ENCODE measurements at regions not wholly inside any gene's neighbourhood (a gene's known extent, or its start where the extent isn't known, plus 50 kb on each side); places are given as distances from the start of the nearest gene placed in this dataset.

DNA sequence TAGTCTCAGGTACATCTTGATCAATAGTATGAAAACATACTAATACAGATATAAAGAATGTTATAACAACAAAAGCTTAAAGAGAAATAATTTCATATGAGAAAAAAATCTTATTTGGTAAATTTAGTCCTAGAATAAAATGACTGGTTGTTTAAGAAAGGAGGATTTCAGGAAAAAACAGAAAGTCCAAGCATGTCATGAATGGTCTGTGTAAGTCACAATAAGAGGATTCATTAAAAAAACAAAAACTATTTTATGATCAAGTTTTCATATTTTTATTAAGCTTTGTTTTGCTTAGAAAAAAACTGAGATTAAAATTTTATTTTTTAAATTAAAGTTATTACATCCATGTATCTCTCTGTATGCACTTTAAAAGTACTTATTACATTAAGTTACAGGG is 353.9 kb upstream of the SPHKAP start:
- Histone ChIP-seq H3K4me3 (no peak overlapping the region), H3K4me1 (no peaks in the 10 kb centered on the region), H3K27ac (no peak overlapping the region), H3K9me3 (no peaks in the 10 kb centered on the region), H3K27me3 (no peaks in the 10 kb centered on the region), H3K36me3 (no peaks in the 10 kb centered on the region)
- intact Hi-C loops (cut with DNase I) = no loop called here
- no peak for DNase-seq
- TF ChIP-seq, protein P1, sequence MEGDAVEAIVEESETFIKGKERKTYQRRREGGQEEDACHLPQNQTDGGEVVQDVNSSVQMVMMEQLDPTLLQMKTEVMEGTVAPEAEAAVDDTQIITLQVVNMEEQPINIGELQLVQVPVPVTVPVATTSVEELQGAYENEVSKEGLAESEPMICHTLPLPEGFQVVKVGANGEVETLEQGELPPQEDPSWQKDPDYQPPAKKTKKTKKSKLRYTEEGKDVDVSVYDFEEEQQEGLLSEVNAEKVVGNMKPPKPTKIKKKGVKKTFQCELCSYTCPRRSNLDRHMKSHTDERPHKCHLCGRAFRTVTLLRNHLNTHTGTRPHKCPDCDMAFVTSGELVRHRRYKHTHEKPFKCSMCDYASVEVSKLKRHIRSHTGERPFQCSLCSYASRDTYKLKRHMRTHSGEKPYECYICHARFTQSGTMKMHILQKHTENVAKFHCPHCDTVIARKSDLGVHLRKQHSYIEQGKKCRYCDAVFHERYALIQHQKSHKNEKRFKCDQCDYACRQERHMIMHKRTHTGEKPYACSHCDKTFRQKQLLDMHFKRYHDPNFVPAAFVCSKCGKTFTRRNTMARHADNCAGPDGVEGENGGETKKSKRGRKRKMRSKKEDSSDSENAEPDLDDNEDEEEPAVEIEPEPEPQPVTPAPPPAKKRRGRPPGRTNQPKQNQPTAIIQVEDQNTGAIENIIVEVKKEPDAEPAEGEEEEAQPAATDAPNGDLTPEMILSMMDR (IDR thresholded peaks at IDR 0.05) = no peak
- TF ChIP-seq EP300 (IDR thresholded peaks at IDR 0.05) = no peak

GRCh38 chr2:228533156-228533555 is 351.7 kb upstream of the SPHKAP start:
- no peak for DNase-seq

DNA sequence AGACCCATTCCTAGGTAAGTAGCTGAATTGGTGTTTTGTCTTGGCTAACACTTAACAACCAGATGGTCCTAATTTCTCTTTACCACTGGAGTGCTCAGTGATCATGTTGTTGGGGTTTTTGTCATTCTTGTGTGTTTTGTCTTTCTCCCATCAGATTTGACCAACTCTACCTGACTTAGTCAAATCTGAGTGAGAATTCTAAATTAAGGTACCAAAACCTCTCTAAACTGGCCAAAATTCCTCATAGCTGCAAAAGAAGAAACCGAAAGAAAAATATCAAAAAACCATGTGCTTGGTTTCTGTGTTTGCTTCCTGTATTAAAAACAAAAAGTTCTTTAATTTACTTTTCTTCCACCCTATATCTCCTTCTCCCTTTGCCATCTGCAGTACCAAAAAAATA is 350.7 kb upstream of the SPHKAP start:
- H3K36me3 ChIP-seq = no peaks in the 10 kb centered on the region
- no peaks in the 10 kb centered on the region for H3K9me3 ChIP-seq
- no peak overlapping the region for H3K27ac ChIP-seq
- DNase-seq = no peak
- no peaks in the 10 kb centered on the region for H3K27me3 ChIP-seq
- TF ChIP-seq, protein P1 (IDR thresholded peaks at IDR 0.05) = no peak
- TF ChIP-seq EP300 (IDR thresholded peaks at IDR 0.05) (no peak), POLR2AphosphoS5 (IDR thresholded peaks at IDR 0.05) (no peak)
- H3K4me3 ChIP-seq = no peak overlapping the region
- H3K4me1 ChIP-seq = no peaks in the 10 kb centered on the region
- WGBS, 2 donors = 91 to 97% methylated on average over 1 of the region's 1 CpG
- intact Hi-C loops (cut with DNase I) = no loop called here

More at GRCh38 chr2:228533156-228533555, 351.7 kb upstream of the SPHKAP start:
- H3K4me1 ChIP-seq = no peaks in the 10 kb centered on the region
- intact Hi-C loops (cut with DNase I) = no loop called here
- no peaks in the 10 kb centered on the region for H3K27me3 ChIP-seq
- TF ChIP-seq EP300 (IDR thresholded peaks at IDR 0.05) (no peak), POLR2A (IDR thresholded peaks at IDR 0.05) (no peak), POLR2AphosphoS5 (IDR thresholded peaks at IDR 0.05) (no peak)
- TF ChIP-seq, protein P1 (IDR thresholded peaks at IDR 0.05) = no peak
- H3K9me3 ChIP-seq = no peaks in the 10 kb centered on the region
- no peaks in the 10 kb centered on the region for H3K36me3 ChIP-seq
- no peak overlapping the region for H3K27ac ChIP-seq
- 79 to 81% methylated on average over 1 of the region's 1 CpG for WGBS, 2 donors
- no peak overlapping the region for H3K4me3 ChIP-seq

GRCh38 chr2:228527197-228527881 is 345.9 kb upstream of the SPHKAP start:
- Histone ChIP-seq H3K4me1 (no peaks in the 10 kb centered on the region), H3K27me3 (no peaks in the 10 kb centered on the region), H3K36me3 (no peaks in the 10 kb centered on the region), H3K4me3 (no peak overlapping the region), H3K27ac (no peak overlapping the region), H3K9me3 (no peaks in the 10 kb centered on the region)
- DNase-seq = no peak
- intact Hi-C loops (cut with DNase I) = no loop called here
- no peak for TF ChIP-seq POLR2AphosphoS5 (IDR thresholded peaks at IDR 0.05)
- TF ChIP-seq POLR2A (IDR thresholded peaks at IDR 0.05) = no peak
- TF ChIP-seq, protein P1 (IDR thresholded peaks at IDR 0.05) = no peak
- TF ChIP-seq EP300 (IDR thresholded peaks at IDR 0.05) = no peak
- 40 to 43% methylated on average over 3 of the region's 3 CpGs for WGBS, 2 donors

DNA sequence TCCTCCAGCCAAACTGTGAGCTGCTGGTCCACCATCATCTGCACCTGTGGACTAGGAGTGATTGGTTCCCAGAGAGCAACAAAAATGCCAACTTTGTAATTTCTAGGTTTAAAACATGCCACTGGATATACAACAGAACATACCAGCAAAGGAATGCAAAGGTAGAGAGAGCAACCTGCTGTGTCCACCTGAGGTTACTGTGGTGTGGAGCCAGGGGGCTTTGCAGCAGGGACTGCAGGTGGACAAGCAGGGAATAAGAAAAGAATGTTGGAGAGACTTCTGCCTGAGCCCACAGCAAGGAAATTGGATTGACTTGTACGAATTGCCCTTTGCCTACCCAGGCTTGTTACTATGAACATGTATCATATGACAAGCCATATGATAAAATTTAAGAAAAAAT is 345.2 kb upstream of the SPHKAP start:
- H3K9me3 ChIP-seq = no peaks in the 10 kb centered on the region
- 73 to 75% methylated on average over 1 of the region's 1 CpG for WGBS, 2 donors
- H3K36me3 ChIP-seq = no peaks in the 10 kb centered on the region
- TF ChIP-seq POLR2AphosphoS5 (IDR thresholded peaks at IDR 0.05) (no peak), POLR2A (IDR thresholded peaks at IDR 0.05) (no peak), EP300 (IDR thresholded peaks at IDR 0.05) (no peak)
- TF ChIP-seq, protein P1 (IDR thresholded peaks at IDR 0.05) = no peak
- no peaks in the 10 kb centered on the region for H3K27me3 ChIP-seq
- H3K4me1 ChIP-seq = no peaks in the 10 kb centered on the region
- H3K4me3 ChIP-seq = no peak overlapping the region
- no peak overlapping the region for H3K27ac ChIP-seq
- DNase-seq = no peak
- intact Hi-C loops (cut with DNase I) = no loop called here

Data from sigmoid colon (tissue), 6 donors.